ENCODE measurements at regions not wholly inside any gene's neighbourhood (a gene's known extent, or its start where the extent isn't known, plus 50 kb on each side); places are given as distances from the start of the nearest gene placed in this dataset.

- TF ChIP-seq POLR2A (IDR thresholded peaks at IDR 0.05): no peak
- no peak for TF ChIP-seq CTCF (IDR thresholded peaks at IDR 0.05)
- no peak for TF ChIP-seq EP300 (IDR thresholded peaks at IDR 0.05)
Measured at GRCh38 chr6:33914645-33915044, 110.8 kb upstream of the MLN start.

All from tibial nerve (tissue), 4 donors.